Heart left ventricle (tissue), 16 donors: ENCODE measurements at regions not wholly inside any gene's neighbourhood (a gene's known extent, or its start where the extent isn't known, plus 50 kb on each side); places are given as distances from the start of the nearest gene placed in this dataset.

Experiments
- ATAC-seq, 4 donors: fragments of 200-7000 bp; cut with Tn5 transposase; one replicate each; pipeline ENCODE4 v1.9.1; 2020 to 2022; ENCODE audit warnings: moderate library complexity in 4 of 4, mild to moderate bottlenecking in 3 of 4, moderate number of reproducible peaks in 1 of 4
- DNase-seq, 5 donors: peaks; one replicate each; pipeline ENCODE4 v3.0.0-alpha.2; 2020
- H3K27ac ChIP-seq, 12 donors: fragments of 200-600 bp; sonication (generic) in 4 of 12; one replicate each; pipeline versions ENCODE4 v1.5.0 to v1.8.0; 2016 to 2022; ENCODE audit warnings: mild to moderate bottlenecking in 2 of 12
- H3K27me3 ChIP-seq, 9 donors: fragments of 200-600 bp; sonication (generic) in 2 of 9; one replicate each; pipeline versions ENCODE4 v1.5.1 to v1.8.0; 2016 to 2022; ENCODE audit warnings: mild to moderate bottlenecking in 3 of 9
- H3K36me3 ChIP-seq, 9 donors: fragments of 200-600 bp; sonication (generic) in 2 of 9; one replicate each; pipeline versions ENCODE4 v1.5.0 to v1.8.0; 2018 to 2022; ENCODE audit warnings: mild to moderate bottlenecking in 2 of 9
- H3K4me1 ChIP-seq, 12 donors: fragments of 200-600 bp; sonication (generic) in 4 of 12; one replicate each; pipeline versions ENCODE4 v1.5.0 to v1.8.0; 2016 to 2022; ENCODE audit warnings: mild to moderate bottlenecking in 3 of 12
- H3K4me3 ChIP-seq, 12 donors: fragments of 200-600 bp; sonication (generic) in 4 of 12; one replicate each; pipeline versions ENCODE4 v1.5.0 to v1.8.0; 2017 to 2022; ENCODE audit warnings: mild to moderate bottlenecking in 9 of 12, moderate library complexity in 4 of 12
- H3K9me3 ChIP-seq, 12 donors: fragments of 200-600 bp; sonication (generic) in 4 of 12; one replicate each; pipeline versions ENCODE4 v1.5.0 to v1.8.0; 2016 to 2022; ENCODE audit warnings: mild to moderate bottlenecking in 1 of 12
- POLR2A ChIP-seq, 2 donors: fragments of 450-650 bp; IDR thresholded peaks; one replicate each; pipeline ENCODE4 v1.6.1; 2017; ENCODE audit warnings: antibody characterized with exemption in 2 of 2, mild to moderate bottlenecking in 2 of 2, moderate library complexity in 2 of 2
- WGBS, 4 donors: extraction: QIAGEN DNeasy Blood & Tissue Kit in 2 of 4; methylation state at CpG; one replicate each; pipeline versions ENCODE4 v1.1.5 to v1.1.7; 2013 to 2018; 5-methylcytosine and 5-hydroxymethylcytosine counted together
- intact Hi-C, 10 donors: fragments of 100-400 bp; cut with DNase I; formaldehyde crosslinking; loops; one replicate each; pipeline versions ENCODE4 v1.11.1 to v1.14.2; 2022
- TF ChIP-seq, protein P1 (sequence below), 12 donors: fragments of 200-600 bp; sonication (generic) in 4 of 12; IDR thresholded peaks; one replicate each; pipeline versions ENCODE4 v1.5.0 to v1.8.0; 2018 to 2022; ENCODE audit warnings: antibody characterized with exemption in 12 of 12, mild to moderate bottlenecking in 5 of 12
- donor health status: ischemic (EF 13 %, LVEDD 7.1; RV severe dilation, severe dysfunction).
- donor health status: healthy with polysubstance abuse.
- donor health status: DM: no; HTN: yes; CAD: no.
- donor health status: DM: no; HTN: no; CAD: no.
- donor health status: ischemic (EF 25% LVEDD 6.9; RV normal size, moderate dysfunction).
- donor health status: ischemic (EF 25% LVEDD 5.7; RV mildly dilated, moderate dysfunction).
- donor health status: healthy.
- donor health status: DM: yes; HTN: yes; CAD: no.
- donor health status: ischemic (EF 35%, LVEDD 5.7; RV mildly dilated, moderate dysfunction).
- donor health status: nonischemic (EF 11% LVEDD 7.7; RV severe dilation, severe dysfunction).
- donor health status: DM: yes; HTN: yes; CAD: no.
- donor health status: PGD.
- donor health status: ischemic (EF 29% LVEDD 5.4; RV normal size, mild dysfunction).
- donor health status: nonischemic (EF 23%, LVEDD 6.1; RV moderate dilation, normal function).

GRCh38 chr11:41980741-41981140 lies 521.3 kb upstream of the LRRC4C start:
- Histone ChIP-seq H3K9me3 (peaks cover 0 to 5% (median 0%) of the 10 kb centered on the region in 12 donors), H3K36me3 (no peaks in the 10 kb centered on the region), H3K4me3 (no peak overlapping the region), H3K27me3 (no peaks in the 10 kb centered on the region), H3K4me1 (no peaks in the 10 kb centered on the region), H3K27ac (no peak overlapping the region)
- WGBS, 4 donors = 67 to 85% (median 75%) methylated on average over 2 of the region's 2 CpGs
- DNase-seq = no peak
- no peak for ATAC-seq
- intact Hi-C loops = no loop called here
- no peak for TF ChIP-seq POLR2A (IDR thresholded peaks at IDR 0.05)
- TF ChIP-seq, protein P1, sequence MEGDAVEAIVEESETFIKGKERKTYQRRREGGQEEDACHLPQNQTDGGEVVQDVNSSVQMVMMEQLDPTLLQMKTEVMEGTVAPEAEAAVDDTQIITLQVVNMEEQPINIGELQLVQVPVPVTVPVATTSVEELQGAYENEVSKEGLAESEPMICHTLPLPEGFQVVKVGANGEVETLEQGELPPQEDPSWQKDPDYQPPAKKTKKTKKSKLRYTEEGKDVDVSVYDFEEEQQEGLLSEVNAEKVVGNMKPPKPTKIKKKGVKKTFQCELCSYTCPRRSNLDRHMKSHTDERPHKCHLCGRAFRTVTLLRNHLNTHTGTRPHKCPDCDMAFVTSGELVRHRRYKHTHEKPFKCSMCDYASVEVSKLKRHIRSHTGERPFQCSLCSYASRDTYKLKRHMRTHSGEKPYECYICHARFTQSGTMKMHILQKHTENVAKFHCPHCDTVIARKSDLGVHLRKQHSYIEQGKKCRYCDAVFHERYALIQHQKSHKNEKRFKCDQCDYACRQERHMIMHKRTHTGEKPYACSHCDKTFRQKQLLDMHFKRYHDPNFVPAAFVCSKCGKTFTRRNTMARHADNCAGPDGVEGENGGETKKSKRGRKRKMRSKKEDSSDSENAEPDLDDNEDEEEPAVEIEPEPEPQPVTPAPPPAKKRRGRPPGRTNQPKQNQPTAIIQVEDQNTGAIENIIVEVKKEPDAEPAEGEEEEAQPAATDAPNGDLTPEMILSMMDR (IDR thresholded peaks at IDR 0.05) = no peak

DNA sequence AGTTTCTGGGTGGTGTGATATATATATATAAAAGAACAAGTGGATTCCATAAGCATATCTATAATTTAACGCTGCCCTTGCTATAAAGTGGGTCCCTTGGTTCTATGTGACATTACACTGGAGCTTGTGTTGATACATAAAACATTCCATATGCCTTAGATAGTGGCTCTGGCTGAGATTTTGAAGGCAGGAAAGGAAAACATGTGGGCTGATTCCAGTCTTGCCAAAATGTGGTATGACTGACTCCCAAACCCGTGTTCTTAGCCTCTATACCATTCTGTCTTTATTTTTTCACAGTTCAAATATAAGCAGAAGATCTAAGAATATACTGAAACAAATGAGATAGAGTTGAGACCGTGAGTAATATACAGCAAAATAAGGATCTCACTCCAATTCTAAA lies 522.8 kb upstream of the LRRC4C start:
- Histone ChIP-seq H3K4me3 (no peak overlapping the region), H3K4me1 (no peaks in the 10 kb centered on the region), H3K36me3 (no peaks in the 10 kb centered on the region), H3K9me3 (peaks cover 0 to 5% (median 0%) of the 10 kb centered on the region in 12 donors), H3K27ac (no peak overlapping the region), H3K27me3 (no peaks in the 10 kb centered on the region)
- 49 to 69% (median 62%) methylated on average over 3 of the region's 3 CpGs for WGBS, 4 donors
- TF ChIP-seq POLR2A (IDR thresholded peaks at IDR 0.05) = no peak
- TF ChIP-seq, protein P1 (IDR thresholded peaks at IDR 0.05) = no peak
- intact Hi-C loops = no loop called here
- ATAC-seq = no peak
- DNase-seq = no peak

DNA sequence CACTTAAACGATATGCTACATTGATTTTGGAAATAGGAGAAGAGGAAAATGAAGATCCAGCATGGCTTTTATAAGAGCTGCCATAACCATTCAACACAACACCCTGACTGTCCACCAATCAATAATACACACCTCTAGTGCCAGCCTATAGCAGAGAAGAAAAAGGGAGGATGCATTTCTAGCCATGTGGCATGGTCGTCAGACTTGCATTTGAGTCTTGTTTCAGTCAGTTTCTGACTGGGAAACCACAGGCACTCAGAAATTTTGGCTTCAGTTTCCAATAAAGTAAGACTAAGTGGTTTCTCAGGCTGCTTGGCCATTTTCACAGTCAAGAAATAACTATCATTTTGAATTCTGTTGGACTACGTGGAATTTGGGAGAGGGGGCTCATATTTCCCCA lies 523.5 kb upstream of the LRRC4C start:
- ATAC-seq (no peak), DNase-seq (no peak)
- no peak for TF ChIP-seq POLR2A (IDR thresholded peaks at IDR 0.05)
- TF ChIP-seq, protein P1 (IDR thresholded peaks at IDR 0.05) = no peak
- H3K4me1 ChIP-seq = no peaks in the 10 kb centered on the region
- intact Hi-C loops = no loop called here
- no peaks in the 10 kb centered on the region for H3K36me3 ChIP-seq
- H3K9me3 ChIP-seq = peaks cover 0 to 4% (median 0%) of the 10 kb centered on the region in 12 donors
- H3K27ac ChIP-seq = no peak overlapping the region
- H3K4me3 ChIP-seq = no peak overlapping the region
- H3K27me3 ChIP-seq = no peaks in the 10 kb centered on the region
- WGBS, 4 donors = 71 to 83% (median 75%) methylated on average over 3 of the region's 3 CpGs

DNA sequence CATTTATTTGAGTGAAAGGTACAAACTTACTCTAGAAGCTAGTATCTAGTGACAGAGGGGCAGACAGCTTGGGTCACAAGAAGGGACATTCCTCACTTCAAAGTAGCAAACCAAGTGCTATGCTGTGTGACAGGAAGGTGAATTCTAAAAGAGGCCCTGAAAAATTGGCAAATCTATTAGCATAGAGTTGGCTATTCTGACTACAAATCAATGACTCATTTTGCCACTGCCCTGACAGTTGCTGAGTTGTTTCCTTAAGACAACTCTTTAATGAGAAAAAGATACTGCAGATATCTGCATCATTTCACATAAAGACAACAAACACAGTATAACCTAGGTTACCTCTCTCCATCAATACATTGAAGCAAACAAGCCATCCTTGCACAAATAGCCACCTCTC lies 524.0 kb upstream of the LRRC4C start:
- H3K27me3 ChIP-seq = no peaks in the 10 kb centered on the region
- ATAC-seq (no peak), DNase-seq (no peak)
- H3K27ac ChIP-seq = no peak overlapping the region
- TF ChIP-seq, protein P1 (IDR thresholded peaks at IDR 0.05) = no peak
- no peak for TF ChIP-seq POLR2A (IDR thresholded peaks at IDR 0.05)
- H3K4me3 ChIP-seq = no peak overlapping the region
- intact Hi-C loops = no loop called here
- no peaks in the 10 kb centered on the region for H3K4me1 ChIP-seq
- H3K36me3 ChIP-seq = no peaks in the 10 kb centered on the region
- no peaks in the 10 kb centered on the region for H3K9me3 ChIP-seq
